ACC112 (cell line): ENCODE measurements at regions not wholly inside any gene's neighbourhood (a gene's known extent, or its start where the extent isn't known, plus 50 kb on each side); places are given as distances from the start of the nearest gene placed in this dataset.

Source experiments
- H2AFZ ChIP-seq: fragments of 200-600 bp; sonication (generic); one replicate; pipeline ENCODE4 v1.6.0; 2017; ENCODE audit warnings: antibody characterized with exemption, low read length; ENCODE audit not compliant: unreplicated experiment
- H3K27ac ChIP-seq: fragments of 200-600 bp; sonication (generic); 2 replicates; pipeline ENCODE4 v1.5.1; 2014; ENCODE audit warnings: low read depth, mild to moderate bottlenecking, antibody characterized with exemption, low read length, moderate library complexity
- H3K27me3 ChIP-seq: fragments of 200-600 bp; sonication (generic); 2 replicates; pipeline ENCODE4 v1.6.1; 2014; ENCODE audit warnings: mild to moderate bottlenecking, antibody characterized with exemption, low read length, moderate library complexity, mixed read lengths; ENCODE audit not compliant: insufficient read depth
- H3K36me3 ChIP-seq: fragments of 200-600 bp; sonication (generic); 2 replicates; pipeline ENCODE4 v1.6.1; 2016; ENCODE audit warnings: mild to moderate bottlenecking, antibody characterized with exemption, low read length, moderate library complexity, mixed read lengths; ENCODE audit not compliant: insufficient read depth
- H3K4me1 ChIP-seq: fragments of 200-600 bp; sonication (generic); one replicate; pipeline ENCODE4 v1.6.1; 2016; ENCODE audit warnings: low read length, mixed read lengths; ENCODE audit not compliant: insufficient read depth, unreplicated experiment, control insufficient read depth
- H3K4me3 ChIP-seq: fragments of 200-600 bp; sonication (generic); 2 replicates; pipeline ENCODE4 v1.5.1; 2014; ENCODE audit warnings: mild to moderate bottlenecking, low read depth, low read length
- H3K79me2 ChIP-seq: fragments of 200-600 bp; sonication (generic); one replicate; pipeline ENCODE4 v1.6.0; 2016; ENCODE audit warnings: low read length; ENCODE audit not compliant: control insufficient read depth, unreplicated experiment, insufficient read depth

GRCh38 chr4:17301869-17302268 lies 210.0 kb downstream of the QDPR start:
- H3K27me3 ChIP-seq: no peaks in the 10 kb centered on the region; the same call in 1 of the 2 replicates

GRCh38 chr4:17301266-17301665 lies 210.6 kb downstream of the QDPR start:
- Histone ChIP-seq H3K36me3 (no peaks in the 10 kb centered on the region), H3K4me1 (no peaks in the 10 kb centered on the region), H3K79me2 (no peaks in the 10 kb centered on the region), H2AFZ (no peak overlapping the region), H3K27ac (no peak overlapping the region), H3K4me3 (no peak overlapping the region), H3K27me3 (peaks cover under 1% of the 10 kb centered on the region; the same call in 1 of the 2 replicates)

More at GRCh38 chr4:17301869-17302268, 210.0 kb downstream of the QDPR start:
- no peak overlapping the region for H3K27ac ChIP-seq
- H3K79me2 ChIP-seq: no peaks in the 10 kb centered on the region
- no peak overlapping the region for H3K4me3 ChIP-seq
- no peaks in the 10 kb centered on the region for H3K4me1 ChIP-seq
- no peak overlapping the region for H2AFZ ChIP-seq
- no peaks in the 10 kb centered on the region for H3K36me3 ChIP-seq

- no peaks in the 10 kb centered on the region for H3K4me1 ChIP-seq
Measured at GRCh38 chr4:17296921-17297890, 214.7 kb downstream of the QDPR start.

GRCh38 chr4:17293901-17294300 lies 218.0 kb downstream of the QDPR start:
- Histone ChIP-seq H3K4me3 (no peak overlapping the region), H3K27ac (no peak overlapping the region), H3K27me3 (0 out of 2 replicates have a peak, but pooled peaks cover 3% of the 10 kb centered on the region), H2AFZ (no peak overlapping the region), H3K79me2 (no peaks in the 10 kb centered on the region), H3K36me3 (no peaks in the 10 kb centered on the region), H3K4me1 (no peaks in the 10 kb centered on the region)

More at GRCh38 chr4:17296921-17297890, 214.7 kb downstream of the QDPR start:
- Histone ChIP-seq H3K27me3 (peaks cover 3% of the 10 kb centered on the region; the same call in 1 of the 2 replicates), H3K4me3 (no peak overlapping the region), H3K36me3 (no peaks in the 10 kb centered on the region), H2AFZ (no peak overlapping the region), H3K79me2 (no peaks in the 10 kb centered on the region), H3K27ac (no peak overlapping the region)

- Histone ChIP-seq H3K36me3 (no peaks in the 10 kb centered on the region), H3K27me3 (no peaks in the 10 kb centered on the region), H3K4me3 (no peak overlapping the region)
Measured at GRCh38 chr4:17288151-17288550, 223.7 kb downstream of the QDPR start.

GRCh38 chr4:17286752-17287460 lies 225.0 kb downstream of the QDPR start:
- Histone ChIP-seq H3K4me3 (no peak overlapping the region), H3K36me3 (no peaks in the 10 kb centered on the region), H3K27me3 (no peaks in the 10 kb centered on the region), H3K79me2 (no peaks in the 10 kb centered on the region), H2AFZ (no peak overlapping the region), H3K4me1 (no peaks in the 10 kb centered on the region), H3K27ac (no peak overlapping the region)

More at GRCh38 chr4:17288151-17288550, 223.7 kb downstream of the QDPR start:
- H3K4me1 ChIP-seq: no peaks in the 10 kb centered on the region
- H2AFZ ChIP-seq: no peak overlapping the region
- H3K79me2 ChIP-seq: no peaks in the 10 kb centered on the region
- no peak overlapping the region for H3K27ac ChIP-seq

- Histone ChIP-seq H2AFZ (no peak overlapping the region), H3K36me3 (no peaks in the 10 kb centered on the region)
Measured at GRCh38 chr4:17285747-17286146, 226.1 kb downstream of the QDPR start.

GRCh38 chr4:17284323-17285175 lies 227.3 kb downstream of the QDPR start:
- Histone ChIP-seq H3K27me3 (no peaks in the 10 kb centered on the region), H3K27ac (no peak overlapping the region), H3K4me3 (no peak overlapping the region), H3K4me1 (no peaks in the 10 kb centered on the region), H3K79me2 (no peaks in the 10 kb centered on the region), H2AFZ (no peak overlapping the region), H3K36me3 (no peaks in the 10 kb centered on the region)

More at GRCh38 chr4:17285747-17286146, 226.1 kb downstream of the QDPR start:
- H3K4me1 ChIP-seq: no peaks in the 10 kb centered on the region
- H3K4me3 ChIP-seq: no peak overlapping the region
- H3K79me2 ChIP-seq: no peaks in the 10 kb centered on the region
- no peaks in the 10 kb centered on the region for H3K27me3 ChIP-seq
- H3K27ac ChIP-seq: no peak overlapping the region

- no peak overlapping the region for H3K27ac ChIP-seq
- no peaks in the 10 kb centered on the region for H3K36me3 ChIP-seq
- H3K27me3 ChIP-seq: no peaks in the 10 kb centered on the region
- H3K79me2 ChIP-seq: no peaks in the 10 kb centered on the region
- no peak overlapping the region for H3K4me3 ChIP-seq
- no peaks in the 10 kb centered on the region for H3K4me1 ChIP-seq
- no peak overlapping the region for H2AFZ ChIP-seq
Measured at GRCh38 chr4:17283832-17284231, 228.1 kb downstream of the QDPR start.

GRCh38 chr4:17283251-17283650 lies 228.6 kb downstream of the QDPR start:
- no peak overlapping the region for H3K27ac ChIP-seq
- H3K36me3 ChIP-seq: no peaks in the 10 kb centered on the region

More at GRCh38 chr4:17283251-17283650, 228.6 kb downstream of the QDPR start:
- no peaks in the 10 kb centered on the region for H3K27me3 ChIP-seq
- H3K4me1 ChIP-seq: no peaks in the 10 kb centered on the region
- H3K4me3 ChIP-seq: no peak overlapping the region
- no peak overlapping the region for H2AFZ ChIP-seq
- H3K79me2 ChIP-seq: no peaks in the 10 kb centered on the region
